B cell (primary cell): ENCODE measurements at regions not wholly inside any gene's neighbourhood (a gene's known extent, or its start where the extent isn't known, plus 50 kb on each side); places are given as distances from the start of the nearest gene placed in this dataset.

Source experiments
- CTCF ChIP-seq: fragments of 200-600 bp; IDR thresholded peaks from one replicate; pipeline ENCODE4 v1.8.0; 2022; ENCODE audit warnings: antibody characterized with exemption, mild to moderate bottlenecking
- EZH2 ChIP-seq: IDR thresholded peaks from 2 replicates; pipeline ENCODE4 v1.6.1; 2012; ENCODE audit warnings: borderline replicate concordance, low read depth, mild to moderate bottlenecking, moderate library complexity, low read length; ENCODE audit not compliant: insufficient read depth, poor library complexity, severe bottlenecking

GRCh38 chr5:21680641-21681040 is 1172.5 kb downstream of the CDH12 start:
- TF ChIP-seq CTCF (no peak), EZH2 (no peak)
